IPS-15b (cell line): ENCODE measurements at regions not wholly inside any gene's neighbourhood (a gene's known extent, or its start where the extent isn't known, plus 50 kb on each side); places are given as distances from the start of the nearest gene placed in this dataset.
"Not testable (repeated sequence)": the region's sequence is repeated elsewhere in the genome, so short reads cannot be mapped to it uniquely, and the experiment has no call there.

ENCODE experiments used
- H3K27me3 ChIP-seq: one replicate; pipeline ENCODE4 v1.6.1; 2013; ENCODE audit warnings: low read length; ENCODE audit not compliant: control insufficient read depth, insufficient read depth
- H3K36me3 ChIP-seq: one replicate; pipeline ENCODE4 v1.6.1; 2013; ENCODE audit warnings: low read length; ENCODE audit not compliant: control insufficient read depth, insufficient read depth
- H3K4me1 ChIP-seq: one replicate; pipeline ENCODE4 v1.6.1; 2013; ENCODE audit warnings: mild to moderate bottlenecking, low read length; ENCODE audit not compliant: control insufficient read depth, insufficient read depth
- H3K4me3 ChIP-seq: one replicate; pipeline ENCODE4 v1.5.1; 2013; ENCODE audit warnings: low read depth, low read length
- H3K9ac ChIP-seq: one replicate; pipeline ENCODE4 v1.6.1; 2013; ENCODE audit warnings: low read depth, mild to moderate bottlenecking, low read length
- H3K9me3 ChIP-seq: one replicate; pipeline ENCODE4 v1.6.1; 2013; ENCODE audit warnings: mild to moderate bottlenecking, low read length; ENCODE audit not compliant: control insufficient read depth, insufficient read depth

- Histone ChIP-seq H3K36me3 (no peaks in the 10 kb centered on the region), H3K4me3 (no peak overlapping the region), H3K27me3 (no peaks in the 10 kb centered on the region), H3K9ac (no peak overlapping the region), H3K9me3 (no peaks in the 10 kb centered on the region), H3K4me1 (no peaks in the 10 kb centered on the region)
These were observed 370.1 kb downstream of the BMP2 start for GRCh38 chr20:7137395-7138151.

- Histone ChIP-seq H3K4me3 (no peak overlapping the region), H3K9me3 (no peaks in the 10 kb centered on the region), H3K9ac (no peak overlapping the region), H3K4me1 (no peaks in the 10 kb centered on the region), H3K27me3 (no peaks in the 10 kb centered on the region), H3K36me3 (no peaks in the 10 kb centered on the region)
These were observed 377.0 kb downstream of the BMP2 start for GRCh38 chr20:7144464-7144863.

GRCh38 chr20:7146552-7147219 is 379.2 kb downstream of the BMP2 start:
- H3K9ac ChIP-seq: no peak overlapping the region
- H3K9me3 ChIP-seq: no peaks in the 10 kb centered on the region
- H3K4me1 ChIP-seq: no peaks in the 10 kb centered on the region
- H3K27me3 ChIP-seq: no peaks in the 10 kb centered on the region
- H3K36me3 ChIP-seq: no peaks in the 10 kb centered on the region
- H3K4me3 ChIP-seq: no peak overlapping the region

- Histone ChIP-seq H3K4me1 (no peaks in the 10 kb centered on the region), H3K36me3 (no peaks in the 10 kb centered on the region), H3K4me3 (no peak overlapping the region), H3K9ac (no peak overlapping the region), H3K9me3 (no peaks in the 10 kb centered on the region), H3K27me3 (no peaks in the 10 kb centered on the region)
These were observed 379.7 kb downstream of the BMP2 start for GRCh38 chr20:7147220-7147601.

GRCh38 chr20:7151676-7152470 is 384.4 kb downstream of the BMP2 start:
- Histone ChIP-seq H3K9ac (no peak overlapping the region), H3K36me3 (no peaks in the 10 kb centered on the region), H3K27me3 (no peaks in the 10 kb centered on the region), H3K9me3 (no peaks in the 10 kb centered on the region), H3K4me1 (no peaks in the 10 kb centered on the region), H3K4me3 (no peak overlapping the region)

GRCh38 chr20:7155282-7155681 is 387.8 kb downstream of the BMP2 start:
- H3K4me3 ChIP-seq: no peak overlapping the region
- H3K9me3 ChIP-seq: no peaks in the 10 kb centered on the region
- H3K9ac ChIP-seq: no peak overlapping the region
- no peaks in the 10 kb centered on the region for H3K36me3 ChIP-seq
- H3K27me3 ChIP-seq: no peaks in the 10 kb centered on the region
- no peaks in the 10 kb centered on the region for H3K4me1 ChIP-seq

GRCh38 chr20:7155794-7156193 is 388.3 kb downstream of the BMP2 start:
- no peak overlapping the region for H3K9ac ChIP-seq
- H3K4me1 ChIP-seq: no peaks in the 10 kb centered on the region
- H3K27me3 ChIP-seq: no peaks in the 10 kb centered on the region
- H3K4me3 ChIP-seq: no peak overlapping the region
- no peaks in the 10 kb centered on the region for H3K9me3 ChIP-seq
- H3K36me3 ChIP-seq: no peaks in the 10 kb centered on the region

- no peaks in the 10 kb centered on the region for H3K4me1 ChIP-seq
- H3K4me3 ChIP-seq: no peak overlapping the region
These were observed 392.4 kb downstream of the BMP2 start for GRCh38 chr20:7159903-7160302.

GRCh38 chr20:7161690-7162089 is 394.2 kb downstream of the BMP2 start:
- H3K9ac ChIP-seq: no peak overlapping the region
- H3K4me1 ChIP-seq: no peaks in the 10 kb centered on the region
- no peaks in the 10 kb centered on the region for H3K27me3 ChIP-seq
- no peak overlapping the region for H3K4me3 ChIP-seq
- no peaks in the 10 kb centered on the region for H3K36me3 ChIP-seq
- H3K9me3 ChIP-seq: no peaks in the 10 kb centered on the region

More at GRCh38 chr20:7159903-7160302, 392.4 kb downstream of the BMP2 start:
- H3K9ac ChIP-seq: no peak overlapping the region
- no peaks in the 10 kb centered on the region for H3K36me3 ChIP-seq
- H3K27me3 ChIP-seq: no peaks in the 10 kb centered on the region
- H3K9me3 ChIP-seq: no peaks in the 10 kb centered on the region

- Histone ChIP-seq H3K9me3 (no peaks in the 10 kb centered on the region), H3K9ac (no peak overlapping the region), H3K4me1 (no peaks in the 10 kb centered on the region), H3K27me3 (no peaks in the 10 kb centered on the region), H3K4me3 (no peak overlapping the region), H3K36me3 (no peaks in the 10 kb centered on the region)
These were observed 404.4 kb downstream of the BMP2 start for GRCh38 chr20:7171911-7172310.

GRCh38 chr20:7174554-7174953 is 407.1 kb downstream of the BMP2 start:
- Histone ChIP-seq H3K4me3 (no peak overlapping the region), H3K27me3 (no peaks in the 10 kb centered on the region), H3K9ac (no peak overlapping the region), H3K36me3 (no peaks in the 10 kb centered on the region), H3K9me3 (no peaks in the 10 kb centered on the region), H3K4me1 (no peaks in the 10 kb centered on the region)

GRCh38 chr20:7175827-7176226 is 408.3 kb downstream of the BMP2 start:
- not testable (repeated sequence) for H3K4me3 ChIP-seq, H3K9me3 ChIP-seq, H3K36me3 ChIP-seq, H3K9ac ChIP-seq, H3K4me1 ChIP-seq, H3K27me3 ChIP-seq
